Esophagus squamous epithelium (tissue), 5 donors: ENCODE measurements at regions not wholly inside any gene's neighbourhood (a gene's known extent, or its start where the extent isn't known, plus 50 kb on each side); places are given as distances from the start of the nearest gene placed in this dataset.
A peak's percentile ranks its signal among the peaks of the same experiment; 100 is the strongest.

Experiments used
- DNase-seq: peaks from one replicate; lab custom pipeline; 2025; lab: John Stamatoyannopoulos, UW
- H3K27ac ChIP-seq, 4 donors: fragments of 200-600 bp; sonication (generic); one replicate each; pipeline ENCODE4 v1.5.1; 2016 to 2019; ENCODE audit warnings: mild to moderate bottlenecking in 1 of 4
- H3K27me3 ChIP-seq, 4 donors: fragments of 200-600 bp; sonication (generic); 1 replicate in 3 of 4; 2 replicates in 1 of 4; pipeline versions ENCODE4 v1.5.1 to v1.6.0; 2017 to 2021; ENCODE audit warnings: antibody characterized with exemption in 1 of 4
- H3K36me3 ChIP-seq, 3 donors: fragments of 200-600 bp; sonication (generic); one replicate each; pipeline ENCODE4 v1.5.1; 2016 to 2019
- H3K4me1 ChIP-seq, 3 donors: fragments of 200-600 bp; sonication (generic); one replicate each; pipeline ENCODE4 v1.5.1; 2017 to 2019
- H3K4me3 ChIP-seq, 4 donors: fragments of 200-600 bp; sonication (generic); 1 replicate in 3 of 4; 2 replicates in 1 of 4; pipeline ENCODE4 v1.5.1; 2016 to 2019; ENCODE audit warnings: mild to moderate bottlenecking in 2 of 4, moderate library complexity in 1 of 4
- H3K9me3 ChIP-seq, 3 donors: fragments of 200-600 bp; sonication (generic); one replicate each; pipeline ENCODE4 v1.5.1; 2016 to 2019
- POLR2A ChIP-seq, 4 donors: fragments of 450-650 bp; IDR thresholded peaks; one replicate each; pipeline ENCODE4 v1.6.1; 2017; ENCODE audit warnings: antibody characterized with exemption in 4 of 4, mild to moderate bottlenecking in 4 of 4, moderate library complexity in 3 of 4
- WGBS, 2 donors: methylation state at CpG; one replicate each; pipeline ENCODE4 v1.1.5; 2018; 5-methylcytosine and 5-hydroxymethylcytosine counted together
- intact Hi-C: fragments of 100-400 bp; cut with DNase I; formaldehyde crosslinking; loops from one replicate; pipeline ENCODE4 v1.15.0; 2022
- TF ChIP-seq, protein P1 (sequence below), 6 experiments: fragments of 450-650 bp in 4 of 6; fragments of 200-600 bp in 2 of 6; sonication (generic) in 2 of 6; IDR thresholded peaks; one replicate each; pipeline ENCODE4 v1.5.1; 2016 to 2019; ENCODE audit warnings: antibody characterized with exemption in 6 of 6, mild to moderate bottlenecking in 4 of 6, moderate library complexity in 4 of 6
- donor health status: DM: yes; HTN: yes; CAD: no.

DNA sequence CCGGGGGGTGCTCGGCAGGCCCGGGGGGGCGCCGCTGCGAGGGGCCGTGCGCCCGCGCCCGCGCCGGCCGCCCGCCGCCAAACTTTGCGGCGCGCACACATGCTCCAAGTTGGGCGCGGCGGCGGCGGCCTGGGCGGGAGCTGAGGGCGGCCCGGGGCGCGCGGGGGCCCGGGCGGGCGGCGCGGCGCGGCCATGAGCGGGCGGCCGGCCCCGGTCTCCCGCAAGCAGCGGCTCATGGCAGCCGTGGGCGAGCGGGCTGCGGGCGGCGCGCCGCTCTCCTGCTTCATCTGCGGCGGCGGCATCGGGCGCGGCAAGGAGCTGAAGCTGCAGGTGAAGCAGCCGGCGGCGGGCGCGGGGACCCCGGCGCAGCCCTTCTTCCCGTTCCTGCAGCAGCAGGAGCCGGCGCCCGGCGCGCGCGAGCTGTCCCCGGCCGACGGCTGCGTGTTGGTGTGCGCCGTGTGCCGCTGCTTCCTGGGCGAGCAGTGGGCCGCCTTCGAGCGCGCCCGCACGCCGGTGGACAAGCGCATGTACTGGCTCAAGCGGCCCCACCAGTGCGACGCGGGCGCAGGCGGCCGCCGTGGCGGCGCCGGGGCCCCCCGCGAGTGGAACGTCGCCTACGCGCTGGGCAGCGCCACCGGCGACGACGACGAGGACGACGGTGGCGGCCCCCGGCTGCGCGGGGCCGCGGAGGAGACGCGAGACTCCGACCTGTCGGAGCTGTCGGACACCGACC, 57.2 kb upstream of the CIBAR2 start:
- Histone ChIP-seq H3K4me3 (peak overlapping the region; percentile 26 to 70 (median 42)), H3K4me1 (peaks cover 18 to 95% (median 23%) of the 10 kb centered on the region in 3 donors), H3K27me3 (peaks cover 0 to 89% (median 5%) of the 10 kb centered on the region in 4 donors), H3K27ac (peak overlapping the region in 2 of 4 donors; percentile 9 to 42), H3K9me3 (no peaks in the 10 kb centered on the region), H3K36me3 (no peaks in the 10 kb centered on the region)
- no CpG with 5 or more reads among the region's 125 CpGs for WGBS, 2 donors
- intact Hi-C loops = no loop called here
- TF ChIP-seq, protein P1, sequence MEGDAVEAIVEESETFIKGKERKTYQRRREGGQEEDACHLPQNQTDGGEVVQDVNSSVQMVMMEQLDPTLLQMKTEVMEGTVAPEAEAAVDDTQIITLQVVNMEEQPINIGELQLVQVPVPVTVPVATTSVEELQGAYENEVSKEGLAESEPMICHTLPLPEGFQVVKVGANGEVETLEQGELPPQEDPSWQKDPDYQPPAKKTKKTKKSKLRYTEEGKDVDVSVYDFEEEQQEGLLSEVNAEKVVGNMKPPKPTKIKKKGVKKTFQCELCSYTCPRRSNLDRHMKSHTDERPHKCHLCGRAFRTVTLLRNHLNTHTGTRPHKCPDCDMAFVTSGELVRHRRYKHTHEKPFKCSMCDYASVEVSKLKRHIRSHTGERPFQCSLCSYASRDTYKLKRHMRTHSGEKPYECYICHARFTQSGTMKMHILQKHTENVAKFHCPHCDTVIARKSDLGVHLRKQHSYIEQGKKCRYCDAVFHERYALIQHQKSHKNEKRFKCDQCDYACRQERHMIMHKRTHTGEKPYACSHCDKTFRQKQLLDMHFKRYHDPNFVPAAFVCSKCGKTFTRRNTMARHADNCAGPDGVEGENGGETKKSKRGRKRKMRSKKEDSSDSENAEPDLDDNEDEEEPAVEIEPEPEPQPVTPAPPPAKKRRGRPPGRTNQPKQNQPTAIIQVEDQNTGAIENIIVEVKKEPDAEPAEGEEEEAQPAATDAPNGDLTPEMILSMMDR (IDR thresholded peaks at IDR 0.05) = no peak
- TF ChIP-seq POLR2A (IDR thresholded peaks at IDR 0.05) = no peak
- no peak for DNase-seq

DNA sequence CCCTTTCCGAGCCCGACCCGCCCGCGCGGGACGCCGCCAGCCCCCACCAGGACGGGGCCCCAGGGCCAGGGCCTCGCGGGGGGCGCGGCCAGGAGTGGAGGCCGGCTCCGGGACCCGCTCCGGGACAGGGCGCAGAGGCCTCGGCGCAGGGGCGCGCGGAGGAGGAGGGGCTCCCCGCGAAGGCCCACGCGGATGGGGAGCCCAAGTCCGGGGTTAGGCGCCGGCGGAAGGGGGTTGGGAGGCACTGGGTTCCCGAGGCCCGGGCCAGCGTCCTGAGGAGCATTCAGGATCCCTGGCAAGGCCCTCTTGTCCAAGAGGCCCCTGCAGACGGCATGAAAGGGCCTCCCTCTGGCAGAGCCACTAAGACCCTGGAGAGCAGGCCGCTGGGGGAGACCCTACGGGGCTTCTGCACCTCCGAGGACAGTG, 57.8 kb upstream of the CIBAR2 start:
- Histone ChIP-seq H3K9me3 (no peaks in the 10 kb centered on the region), H3K36me3 (no peaks in the 10 kb centered on the region), H3K4me1 (peaks cover 18 to 95% (median 20%) of the 10 kb centered on the region in 3 donors), H3K27ac (no peak overlapping the region), H3K4me3 (peak overlapping the region; percentile 26 to 70 (median 42)), H3K27me3 (peaks cover 0 to 92% (median 5%) of the 10 kb centered on the region in 4 donors)
- no peak for DNase-seq
- intact Hi-C loops = no loop called here
- 82% methylated on average over 3 of the region's 38 CpGs; no CpG with 5 or more reads in 1 of the 2 donors for WGBS, 2 donors
- TF ChIP-seq POLR2A (IDR thresholded peaks at IDR 0.05) = no peak
- TF ChIP-seq, protein P1 (IDR thresholded peaks at IDR 0.05) = no peak

DNA sequence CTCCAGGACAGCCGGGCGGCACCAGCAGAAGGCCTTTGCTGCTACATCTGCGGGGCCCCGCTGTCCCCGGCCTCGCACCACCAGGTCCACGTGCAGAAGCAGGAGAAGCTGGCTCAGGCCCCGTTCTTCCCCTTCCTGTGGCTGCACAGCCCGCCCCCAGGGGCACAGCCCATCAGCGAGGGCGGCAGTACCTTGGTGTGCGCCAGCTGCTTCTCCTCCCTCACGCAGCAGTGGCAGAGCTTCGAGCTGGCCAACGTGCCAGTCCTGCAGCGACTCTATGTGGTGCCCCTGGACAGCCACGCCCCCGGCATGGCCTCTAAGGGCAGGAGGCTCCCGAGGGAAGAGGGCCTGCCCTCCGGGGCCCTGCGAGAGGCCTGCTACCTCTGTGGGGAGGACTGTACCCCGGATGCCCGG, 58.3 kb upstream of the CIBAR2 start:
- DNase-seq = no peak
- no CpG with 5 or more reads among the region's 23 CpGs for WGBS, 2 donors
- no peak for TF ChIP-seq POLR2A (IDR thresholded peaks at IDR 0.05)
- TF ChIP-seq, protein P1 (IDR thresholded peaks at IDR 0.05) = no peak
- no peak overlapping the region for H3K27ac ChIP-seq
- H3K36me3 ChIP-seq = no peaks in the 10 kb centered on the region
- H3K4me3 ChIP-seq = peak overlapping the region in 2 of 4 donors; percentile 53 to 70
- peaks cover 0 to 92% (median 5%) of the 10 kb centered on the region in 4 donors for H3K27me3 ChIP-seq
- intact Hi-C loops = no loop called here
- no peaks in the 10 kb centered on the region for H3K9me3 ChIP-seq
- H3K4me1 ChIP-seq = peaks cover 18 to 95% (median 18%) of the 10 kb centered on the region in 3 donors

DNA sequence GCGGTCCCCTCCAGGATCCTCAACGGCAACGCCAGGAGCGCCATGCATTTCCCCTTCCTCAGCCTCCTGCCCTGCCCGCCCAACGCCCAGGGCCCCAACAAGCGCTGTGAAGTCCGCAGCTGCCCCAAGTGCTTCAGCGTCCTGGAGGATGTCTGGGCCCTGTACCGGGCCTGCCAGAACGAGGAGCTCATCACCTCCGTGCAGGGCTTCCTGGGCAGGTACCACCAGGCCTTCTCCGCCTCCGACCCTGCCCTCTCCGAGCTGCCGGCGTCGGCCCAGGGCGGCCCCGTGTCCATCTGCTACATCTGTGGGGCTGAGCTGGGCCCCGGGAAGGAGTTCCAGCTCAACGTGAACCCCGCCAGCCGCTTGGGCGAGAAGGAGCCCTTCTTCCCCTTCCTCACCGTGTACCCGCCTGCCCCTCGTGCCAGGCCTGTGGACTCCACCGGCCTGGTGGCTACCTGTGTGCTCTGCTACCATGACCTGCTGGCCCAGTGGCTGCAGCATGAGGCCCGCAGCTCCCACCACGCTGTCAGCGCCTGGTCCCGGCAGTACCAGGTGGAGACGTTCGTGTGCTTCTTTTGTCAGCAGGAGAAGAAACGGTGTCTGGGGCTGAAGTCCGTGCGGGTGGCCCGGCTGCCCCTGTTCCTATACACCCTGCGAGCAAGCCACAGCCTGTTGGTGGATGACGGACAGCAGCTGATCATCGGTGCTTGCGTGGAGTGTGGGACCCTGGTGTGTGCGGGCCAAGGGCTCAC, 58.9 kb upstream of the CIBAR2 start:
- Histone ChIP-seq H3K4me3 (peak overlapping the region in 2 of 4 donors; percentile 53 to 70), H3K27me3 (peaks cover 0 to 92% (median 5%) of the 10 kb centered on the region in 4 donors), H3K36me3 (no peaks in the 10 kb centered on the region), H3K4me1 (peaks cover 18 to 95% (median 18%) of the 10 kb centered on the region in 3 donors), H3K27ac (no peak overlapping the region), H3K9me3 (no peaks in the 10 kb centered on the region)
- TF ChIP-seq, protein P1 (IDR thresholded peaks at IDR 0.05) = no peak
- no peak for TF ChIP-seq POLR2A (IDR thresholded peaks at IDR 0.05)
- WGBS, 2 donors = 74 to 100% methylated on average over 4 to 5 of the region's 44 CpGs
- no peak for DNase-seq
- intact Hi-C loops = no loop called here
